Immature natural killer cell (primary cell): ENCODE measurements at regions not wholly inside any gene's neighbourhood (a gene's known extent, or its start where the extent isn't known, plus 50 kb on each side); places are given as distances from the start of the nearest gene placed in this dataset.

ENCODE experiments used
- DNase-seq, 3 donors: peaks; one replicate each; pipeline ENCODE4 v3.0.0; 2022; ENCODE audit warnings: mixed read lengths in 1 of 3
- H3K27ac Mint-ChIP-seq, 6 donors: one replicate each; pipeline ENCODE4 v1.8.0; 2020; ENCODE audit warnings: mixed read lengths in 6 of 6, mild to moderate bottlenecking in 5 of 6, inconsistent platforms in 4 of 6, moderate library complexity in 3 of 6
- H3K27me3 Mint-ChIP-seq, 3 donors: one replicate each; pipeline ENCODE4 v1.8.0; 2020 to 2021; ENCODE audit warnings: low read depth in 3 of 3, mild to moderate bottlenecking in 3 of 3, mixed read lengths in 3 of 3, moderate library complexity in 3 of 3, inconsistent platforms in 1 of 3
- H3K36me3 Mint-ChIP-seq, 3 donors: one replicate each; pipeline ENCODE4 v1.8.0; 2020; ENCODE audit warnings: mixed read lengths in 3 of 3, inconsistent platforms in 2 of 3, mild to moderate bottlenecking in 2 of 3
- H3K4me1 Mint-ChIP-seq, 2 donors: one replicate each; pipeline ENCODE4 v1.8.0; 2020; ENCODE audit warnings: inconsistent platforms in 2 of 2, mild to moderate bottlenecking in 2 of 2, mixed read lengths in 2 of 2, moderate library complexity in 1 of 2
- H3K4me3 Mint-ChIP-seq, 5 donors: one replicate each; pipeline ENCODE4 v1.8.0; 2020; ENCODE audit warnings: mild to moderate bottlenecking in 5 of 5, mixed read lengths in 5 of 5, inconsistent platforms in 3 of 5, moderate library complexity in 3 of 5
- H3K9me3 Mint-ChIP-seq, 6 donors: one replicate each; pipeline ENCODE4 v1.8.0; 2020; ENCODE audit warnings: mild to moderate bottlenecking in 6 of 6, mixed read lengths in 6 of 6, inconsistent platforms in 4 of 6, moderate library complexity in 3 of 6

GRCh38 chr10:111706331-111706730 lies 477.2 kb downstream of the GPAM start:
- H3K27ac Mint-ChIP-seq, result no peak overlapping the region
- no peaks in the 10 kb centered on the region for H3K4me1 Mint-ChIP-seq
- peaks cover 0 to 4% (median 2%) of the 10 kb centered on the region in 3 donors for H3K27me3 Mint-ChIP-seq
- H3K9me3 Mint-ChIP-seq, result peaks cover 6 to 19% (median 11%) of the 10 kb centered on the region in 6 donors
- H3K36me3 Mint-ChIP-seq, result no peaks in the 10 kb centered on the region
- no peak for DNase-seq
- no peak overlapping the region for H3K4me3 Mint-ChIP-seq

DNA sequence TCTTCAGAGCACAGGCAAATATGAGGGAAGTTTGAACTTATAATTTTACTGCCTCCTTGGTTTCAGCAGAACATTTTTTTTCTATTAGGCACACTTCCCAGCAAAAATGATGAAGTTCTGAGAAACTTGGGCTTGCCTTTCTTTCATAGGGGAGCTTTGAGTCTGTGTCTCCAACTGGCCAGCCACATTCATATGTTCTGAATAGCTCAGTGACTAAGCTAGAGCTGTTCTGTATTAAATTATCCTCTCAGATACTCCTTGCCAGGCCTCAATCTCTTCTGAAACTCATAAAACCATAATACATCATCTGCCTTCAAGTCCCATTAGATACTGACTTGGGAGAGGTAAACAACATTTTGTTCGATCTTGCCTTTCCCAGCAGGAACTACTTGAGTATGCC lies 476.5 kb downstream of the GPAM start:
- DNase-seq, result no peak
- peaks cover 10 to 25% (median 14%) of the 10 kb centered on the region in 6 donors for H3K9me3 Mint-ChIP-seq
- peaks cover 0 to 3% (median 2%) of the 10 kb centered on the region in 3 donors for H3K27me3 Mint-ChIP-seq
- no peaks in the 10 kb centered on the region for H3K36me3 Mint-ChIP-seq
- no peaks in the 10 kb centered on the region for H3K4me1 Mint-ChIP-seq
- no peak overlapping the region for H3K4me3 Mint-ChIP-seq
- no peak overlapping the region for H3K27ac Mint-ChIP-seq

DNA sequence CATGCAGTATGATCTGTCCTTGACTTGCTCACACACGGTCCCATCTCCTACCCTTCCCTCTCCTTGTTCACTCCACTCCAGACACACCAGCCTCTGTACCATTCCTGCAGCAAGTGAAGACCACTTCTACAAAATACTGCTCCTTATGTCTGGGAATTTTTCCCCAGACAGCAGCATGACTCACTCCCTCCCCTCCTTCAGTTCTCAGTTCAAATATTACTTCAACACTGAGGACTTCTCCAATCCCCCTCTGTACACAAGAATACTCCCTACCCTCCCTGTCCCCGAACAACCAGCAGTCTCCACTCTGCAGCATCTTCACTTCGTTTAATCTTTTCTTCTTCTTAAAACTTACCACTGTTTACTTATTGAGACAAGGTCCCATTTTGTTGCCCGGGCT lies 474.0 kb downstream of the GPAM start:
- H3K9me3 Mint-ChIP-seq, result peaks cover 5 to 25% (median 12%) of the 10 kb centered on the region in 6 donors
- no peaks in the 10 kb centered on the region for H3K36me3 Mint-ChIP-seq
- H3K4me1 Mint-ChIP-seq, result no peaks in the 10 kb centered on the region
- H3K27me3 Mint-ChIP-seq, result peaks cover 0 to 3% (median 0%) of the 10 kb centered on the region in 3 donors
- no peak overlapping the region for H3K27ac Mint-ChIP-seq
- DNase-seq, result no peak
- no peak overlapping the region for H3K4me3 Mint-ChIP-seq

- Mint-ChIP-seq H3K27me3 (peaks cover 0 to 3% (median 1%) of the 10 kb centered on the region in 3 donors), H3K9me3 (peaks cover 14 to 33% (median 26%) of the 10 kb centered on the region in 6 donors), H3K27ac (no peak overlapping the region), H3K36me3 (no peaks in the 10 kb centered on the region), H3K4me3 (no peak overlapping the region), H3K4me1 (no peaks in the 10 kb centered on the region)
- DNase-seq, result no peak
Measured at GRCh38 chr10:111716032-111716431, 467.5 kb downstream of the GPAM start.

- Mint-ChIP-seq H3K36me3 (no peaks in the 10 kb centered on the region), H3K27ac (no peak overlapping the region)
Measured at GRCh38 chr10:111724121-111724520, 459.4 kb downstream of the GPAM start.

GRCh38 chr10:111725050-111725449 lies 458.5 kb downstream of the GPAM start:
- no peak for DNase-seq
- Mint-ChIP-seq H3K27ac (no peak overlapping the region), H3K9me3 (peaks cover 0 to 12% (median 0%) of the 10 kb centered on the region in 6 donors), H3K36me3 (no peaks in the 10 kb centered on the region), H3K27me3 (peaks cover 0 to 1% (median 0%) of the 10 kb centered on the region in 3 donors), H3K4me1 (no peaks in the 10 kb centered on the region), H3K4me3 (no peak overlapping the region)

More at GRCh38 chr10:111724121-111724520, 459.4 kb downstream of the GPAM start:
- peaks cover 0 to 1% (median 0%) of the 10 kb centered on the region in 3 donors for H3K27me3 Mint-ChIP-seq
- no peaks in the 10 kb centered on the region for H3K4me1 Mint-ChIP-seq
- H3K9me3 Mint-ChIP-seq, result peaks cover 0 to 12% (median under 1%) of the 10 kb centered on the region in 6 donors
- no peak for DNase-seq
- H3K4me3 Mint-ChIP-seq, result no peak overlapping the region

- no peak overlapping the region for H3K4me3 Mint-ChIP-seq
- H3K27me3 Mint-ChIP-seq, result peaks cover 0 to 1% (median 0%) of the 10 kb centered on the region in 3 donors
- no peaks in the 10 kb centered on the region for H3K4me1 Mint-ChIP-seq
- no peak overlapping the region for H3K27ac Mint-ChIP-seq
- DNase-seq, result no peak
- peaks cover 0 to 12% (median 4%) of the 10 kb centered on the region in 6 donors for H3K9me3 Mint-ChIP-seq
- no peaks in the 10 kb centered on the region for H3K36me3 Mint-ChIP-seq
Measured at GRCh38 chr10:111732166-111732785, 451.3 kb downstream of the GPAM start.

- no peaks in the 10 kb centered on the region for H3K4me1 Mint-ChIP-seq
Measured at GRCh38 chr10:111739125-111739873, 444.3 kb downstream of the GPAM start.

GRCh38 chr10:111739874-111740139 lies 443.8 kb downstream of the GPAM start:
- Mint-ChIP-seq H3K27ac (no peak overlapping the region), H3K27me3 (no peaks in the 10 kb centered on the region), H3K9me3 (peaks cover 0 to 7% (median 3%) of the 10 kb centered on the region in 6 donors)

More at GRCh38 chr10:111739125-111739873, 444.3 kb downstream of the GPAM start:
- Mint-ChIP-seq H3K4me3 (no peak overlapping the region), H3K36me3 (no peaks in the 10 kb centered on the region), H3K27me3 (no peaks in the 10 kb centered on the region), H3K27ac (no peak overlapping the region), H3K9me3 (peaks cover 0 to 7% (median 3%) of the 10 kb centered on the region in 6 donors)
- DNase-seq, result no peak

DNA sequence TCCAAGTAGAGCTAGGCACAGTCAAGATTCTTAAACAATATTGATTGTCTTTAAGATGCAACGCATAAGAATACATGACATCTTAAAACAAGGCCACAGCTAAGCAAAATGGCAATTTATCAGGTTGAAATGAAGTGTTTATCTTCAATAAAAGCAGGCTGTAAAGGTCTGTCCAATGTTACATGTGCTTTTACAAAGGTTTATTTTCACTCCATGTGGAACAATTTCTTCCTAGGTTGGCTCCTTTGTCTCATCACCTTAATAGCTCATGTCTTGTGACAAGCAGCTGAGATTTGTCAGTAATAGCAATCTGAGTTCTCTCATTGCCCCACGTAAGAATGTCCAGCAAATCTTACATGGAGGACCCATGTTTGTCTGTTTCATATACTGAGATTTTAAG lies 437.6 kb downstream of the GPAM start:
- no peaks in the 10 kb centered on the region for H3K36me3 Mint-ChIP-seq

More at GRCh38 chr10:111739874-111740139, 443.8 kb downstream of the GPAM start:
- Mint-ChIP-seq H3K4me3 (no peak overlapping the region), H3K4me1 (no peaks in the 10 kb centered on the region), H3K36me3 (no peaks in the 10 kb centered on the region)
- no peak for DNase-seq

GRCh38 chr10:111747751-111748150 lies 435.8 kb downstream of the GPAM start:
- Mint-ChIP-seq H3K4me1 (no peaks in the 10 kb centered on the region), H3K4me3 (no peak overlapping the region), H3K9me3 (peaks cover 0 to 8% (median 0%) of the 10 kb centered on the region in 6 donors), H3K27me3 (peaks cover 0 to 2% (median 1%) of the 10 kb centered on the region in 3 donors), H3K27ac (no peak overlapping the region), H3K36me3 (no peaks in the 10 kb centered on the region)
- no peak for DNase-seq

More for the DNA sequence above, 437.6 kb downstream of the GPAM start:
- H3K4me1 Mint-ChIP-seq, result no peaks in the 10 kb centered on the region
- H3K4me3 Mint-ChIP-seq, result no peak overlapping the region
- peaks cover 0 to 1% (median 0%) of the 10 kb centered on the region in 3 donors for H3K27me3 Mint-ChIP-seq
- H3K9me3 Mint-ChIP-seq, result peaks cover 0 to 7% (median 0%) of the 10 kb centered on the region in 6 donors
- no peak overlapping the region for H3K27ac Mint-ChIP-seq
- DNase-seq, result no peak

- DNase-seq, result no peak
- Mint-ChIP-seq H3K4me1 (no peaks in the 10 kb centered on the region), H3K9me3 (peaks cover 0 to 8% (median 0%) of the 10 kb centered on the region in 6 donors), H3K4me3 (no peak overlapping the region), H3K36me3 (no peaks in the 10 kb centered on the region), H3K27ac (no peak overlapping the region), H3K27me3 (peaks cover 0 to 2% (median 1%) of the 10 kb centered on the region in 3 donors)
Measured at GRCh38 chr10:111748184-111748583, 435.4 kb downstream of the GPAM start.

DNA sequence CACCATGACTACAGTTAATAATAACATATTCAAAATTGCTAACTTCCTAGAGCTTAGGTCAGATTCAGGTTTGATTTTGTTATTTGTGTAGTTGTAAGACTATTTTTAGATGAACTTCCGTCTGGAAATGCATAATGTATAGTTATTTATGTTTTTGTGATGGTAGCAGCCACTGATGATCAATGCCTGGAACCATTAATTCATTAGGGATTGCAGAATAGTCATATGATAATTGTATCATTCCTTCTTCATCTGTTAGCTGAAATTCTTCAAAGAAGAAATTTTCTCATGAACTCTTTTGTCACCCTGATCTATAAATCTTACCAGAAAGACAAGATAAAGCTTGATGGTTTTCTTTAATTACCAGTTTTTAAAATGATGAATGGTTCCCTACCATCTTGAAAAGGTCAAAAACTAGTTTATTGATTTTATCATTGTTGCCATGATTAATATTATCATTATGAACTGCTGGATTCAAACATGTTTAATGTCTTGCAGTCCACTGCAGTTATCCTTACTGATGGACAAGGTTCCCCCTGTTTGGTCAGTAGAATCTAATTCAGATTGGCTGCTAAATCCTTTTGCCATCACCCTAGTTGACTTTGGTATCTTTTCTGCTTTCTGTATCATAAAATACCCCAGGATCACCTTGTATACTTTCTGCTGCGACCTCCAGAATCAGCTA lies 433.3 kb downstream of the GPAM start:
- no peak for DNase-seq
- Mint-ChIP-seq H3K36me3 (no peaks in the 10 kb centered on the region), H3K27ac (no peak overlapping the region), H3K9me3 (peaks cover 0 to 8% (median 0%) of the 10 kb centered on the region in 6 donors), H3K27me3 (peaks cover 0 to 3% (median 1%) of the 10 kb centered on the region in 3 donors), H3K4me1 (no peaks in the 10 kb centered on the region), H3K4me3 (no peak overlapping the region)
